ENCODE measurements at regions not wholly inside any gene's neighbourhood (a gene's known extent, or its start where the extent isn't known, plus 50 kb on each side); places are given as distances from the start of the nearest gene placed in this dataset.

- DNase-seq (ENCODE audit: low read depth) = no peak
Observed at GRCh38 chr3:25044762-25045710, 383.0 kb upstream of the RARB start.

GRCh38 chr3:25046911-25047771, 380.9 kb upstream of the RARB start:
- no peak for DNase-seq (ENCODE audit: low read depth)

- DNase-seq (ENCODE audit: low read depth) = no peak
Observed at GRCh38 chr3:25049304-25049703, 378.8 kb upstream of the RARB start.

- no peak for DNase-seq (ENCODE audit: low read depth)
Observed at GRCh38 chr3:25053360-25053759, 374.7 kb upstream of the RARB start.

- DNase-seq (ENCODE audit: low read depth) = no peak
Observed at GRCh38 chr3:25056036-25056755, 371.9 kb upstream of the RARB start.

GRCh38 chr3:25056803-25057351, 371.2 kb upstream of the RARB start:
- no peak for DNase-seq (ENCODE audit: low read depth)

GRCh38 chr3:25057379-25057778, 370.7 kb upstream of the RARB start:
- no peak for DNase-seq (ENCODE audit: low read depth)

GRCh38 chr3:25064681-25065080, 363.4 kb upstream of the RARB start:
- DNase-seq (ENCODE audit: low read depth) = no peak

- DNase-seq (ENCODE audit: low read depth) = no peak
Observed at GRCh38 chr3:25069970-25070369, 358.1 kb upstream of the RARB start.

- DNase-seq (ENCODE audit: low read depth) = no peak
Observed at GRCh38 chr3:25071846-25072245, 356.2 kb upstream of the RARB start.

- no peak for DNase-seq (ENCODE audit: low read depth)
Observed at GRCh38 chr3:25073423-25073822, 354.6 kb upstream of the RARB start.

- no peak for DNase-seq (ENCODE audit: low read depth)
Observed at GRCh38 chr3:25074149-25074548, 353.9 kb upstream of the RARB start.

GRCh38 chr3:25080461-25080860, 347.6 kb upstream of the RARB start:
- no peak for DNase-seq (ENCODE audit: low read depth)

GRCh38 chr3:25084016-25084415, 344.0 kb upstream of the RARB start:
- DNase-seq (ENCODE audit: low read depth) = no peak

GRCh38 chr3:25086721-25087120, 341.3 kb upstream of the RARB start:
- DNase-seq (ENCODE audit: low read depth) = no peak

- no peak for DNase-seq (ENCODE audit: low read depth)
Observed at GRCh38 chr3:25088284-25088683, 339.8 kb upstream of the RARB start.

GRCh38 chr3:25090698-25091453, 337.2 kb upstream of the RARB start:
- DNase-seq (ENCODE audit: low read depth) = no peak

GRCh38 chr3:25091934-25092333, 336.1 kb upstream of the RARB start:
- DNase-seq (ENCODE audit: low read depth) = no peak

GRCh38 chr3:25094932-25095685, 333.0 kb upstream of the RARB start:
- no peak for DNase-seq (ENCODE audit: low read depth)

- DNase-seq (ENCODE audit: low read depth) = no peak
Observed at GRCh38 chr3:25096536-25096935, 331.5 kb upstream of the RARB start.

- no peak for DNase-seq (ENCODE audit: low read depth)
Observed at GRCh38 chr3:25097023-25097422, 331.0 kb upstream of the RARB start.
